ENCODE measurements at regions not wholly inside any gene's neighbourhood (a gene's known extent, or its start where the extent isn't known, plus 50 kb on each side); places are given as distances from the start of the nearest gene placed in this dataset.
"Not testable (repeated sequence)": the region's sequence is repeated elsewhere in the genome, so short reads cannot be mapped to it uniquely, and the experiment has no call there.

DNA sequence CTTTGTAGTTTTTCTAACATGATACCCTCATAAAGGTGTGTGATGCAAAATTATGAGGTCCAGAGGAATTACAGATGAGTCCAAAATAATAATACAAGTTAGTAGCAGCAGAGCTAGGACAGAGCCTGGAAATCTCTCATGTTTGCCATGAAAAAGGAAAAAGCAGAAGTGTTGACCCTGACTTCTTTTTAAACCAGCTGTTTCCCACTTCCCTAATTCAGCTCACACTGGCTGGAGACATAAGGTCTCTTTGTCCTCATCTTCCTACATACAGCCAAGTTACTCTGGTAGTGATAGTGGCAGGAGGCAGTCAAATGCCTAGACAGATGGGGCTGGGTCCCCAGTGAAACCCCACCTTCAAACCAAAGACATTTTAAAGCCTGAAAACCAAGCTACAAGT lies 269.2 kb downstream of the C7orf25 start:
- no peaks in the 10 kb centered on the region for H3K36me3 ChIP-seq
- TF ChIP-seq, protein P1, sequence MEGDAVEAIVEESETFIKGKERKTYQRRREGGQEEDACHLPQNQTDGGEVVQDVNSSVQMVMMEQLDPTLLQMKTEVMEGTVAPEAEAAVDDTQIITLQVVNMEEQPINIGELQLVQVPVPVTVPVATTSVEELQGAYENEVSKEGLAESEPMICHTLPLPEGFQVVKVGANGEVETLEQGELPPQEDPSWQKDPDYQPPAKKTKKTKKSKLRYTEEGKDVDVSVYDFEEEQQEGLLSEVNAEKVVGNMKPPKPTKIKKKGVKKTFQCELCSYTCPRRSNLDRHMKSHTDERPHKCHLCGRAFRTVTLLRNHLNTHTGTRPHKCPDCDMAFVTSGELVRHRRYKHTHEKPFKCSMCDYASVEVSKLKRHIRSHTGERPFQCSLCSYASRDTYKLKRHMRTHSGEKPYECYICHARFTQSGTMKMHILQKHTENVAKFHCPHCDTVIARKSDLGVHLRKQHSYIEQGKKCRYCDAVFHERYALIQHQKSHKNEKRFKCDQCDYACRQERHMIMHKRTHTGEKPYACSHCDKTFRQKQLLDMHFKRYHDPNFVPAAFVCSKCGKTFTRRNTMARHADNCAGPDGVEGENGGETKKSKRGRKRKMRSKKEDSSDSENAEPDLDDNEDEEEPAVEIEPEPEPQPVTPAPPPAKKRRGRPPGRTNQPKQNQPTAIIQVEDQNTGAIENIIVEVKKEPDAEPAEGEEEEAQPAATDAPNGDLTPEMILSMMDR (IDR thresholded peaks at IDR 0.05; ENCODE audit: low read depth, low read length): no peak

DNA sequence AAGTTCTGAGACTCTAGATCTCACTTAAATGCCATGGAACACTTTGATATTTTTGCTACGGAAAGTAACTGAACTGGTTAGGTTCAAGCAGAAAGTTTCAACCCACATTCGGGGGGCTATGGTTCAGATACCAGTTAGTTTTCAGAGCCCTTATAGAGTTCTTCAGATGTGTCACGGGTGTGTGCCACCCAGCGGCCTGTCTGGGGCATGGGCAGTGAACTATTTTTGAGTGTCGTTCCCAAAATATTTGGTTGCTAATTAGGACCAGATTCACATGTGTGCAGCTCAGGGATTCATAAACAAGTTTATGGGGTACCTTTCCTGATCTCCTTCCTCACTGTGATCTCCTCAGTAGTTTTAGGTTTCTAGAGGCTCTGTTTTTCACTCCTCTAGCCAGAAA lies 271.9 kb downstream of the C7orf25 start:
- H3K4me1 ChIP-seq: no peaks in the 10 kb centered on the region
- H3K4me3 ChIP-seq (ENCODE audit: low read depth, low read length): no peak overlapping the region
- DNase-seq: no peak
- TF ChIP-seq, protein P1 (IDR thresholded peaks at IDR 0.05; ENCODE audit: low read depth, low read length): no peak
- no peaks in the 10 kb centered on the region for H3K27me3 ChIP-seq
- H3K36me3 ChIP-seq: no peaks in the 10 kb centered on the region
- no peaks in the 10 kb centered on the region for H3K9me3 ChIP-seq

More for the DNA sequence above, 269.2 kb downstream of the C7orf25 start:
- Histone ChIP-seq H3K4me3 (ENCODE audit: low read depth, low read length) (no peak overlapping the region), H3K4me1 (no peaks in the 10 kb centered on the region), H3K9me3 (no peaks in the 10 kb centered on the region), H3K27me3 (no peaks in the 10 kb centered on the region)
- DNase-seq: no peak

DNA sequence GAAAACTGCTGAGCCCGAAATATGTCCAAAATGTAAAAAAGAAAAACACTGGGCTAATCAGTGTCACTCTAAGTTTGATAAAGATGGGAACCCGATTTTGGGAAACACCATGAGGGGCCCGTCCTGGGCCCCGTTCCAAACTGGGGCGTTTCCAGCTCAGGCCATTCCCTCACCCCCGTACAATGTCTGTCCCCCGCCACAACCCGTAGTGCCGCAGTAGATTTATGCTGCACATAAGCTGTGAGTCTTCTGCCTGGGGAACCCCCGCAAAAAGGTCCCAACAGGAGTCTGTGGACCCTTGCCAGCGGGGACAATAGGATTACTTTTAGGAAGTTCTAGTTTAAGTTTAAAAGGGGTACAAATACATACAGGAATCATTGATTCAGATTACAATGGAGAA lies 275.5 kb downstream of the C7orf25 start:
- H3K4me3 ChIP-seq (ENCODE audit: low read depth, low read length); DNase-seq; H3K36me3 ChIP-seq; H3K27me3 ChIP-seq; H3K9me3 ChIP-seq; H3K4me1 ChIP-seq: not testable (repeated sequence)

DNA sequence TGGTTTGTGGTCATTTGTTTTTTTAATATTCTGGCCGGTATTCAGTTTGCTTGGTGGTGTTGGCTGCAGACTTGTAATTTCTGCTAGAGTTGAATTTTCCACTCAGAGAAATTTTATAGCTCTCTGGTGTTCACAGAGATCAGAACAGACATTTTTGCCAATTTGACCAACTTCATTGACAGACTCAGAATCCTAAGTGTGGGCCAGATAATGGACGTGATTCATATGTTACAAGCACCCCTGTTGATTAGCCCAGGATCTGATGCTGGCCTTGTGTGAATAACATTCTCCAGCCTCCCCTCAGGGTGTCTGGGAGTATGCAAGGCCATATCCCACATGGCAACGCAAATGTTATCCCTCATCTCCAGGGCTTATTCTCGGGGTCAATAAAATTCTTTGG lies 283.8 kb downstream of the C7orf25 start:
- Histone ChIP-seq H3K4me1 (no peaks in the 10 kb centered on the region), H3K36me3 (no peaks in the 10 kb centered on the region), H3K27me3 (no peaks in the 10 kb centered on the region), H3K4me3 (ENCODE audit: low read depth, low read length) (no peak overlapping the region), H3K9me3 (no peaks in the 10 kb centered on the region)
- no peak for DNase-seq
- TF ChIP-seq, protein P1 (IDR thresholded peaks at IDR 0.05; ENCODE audit: low read depth, low read length): no peak

DNA sequence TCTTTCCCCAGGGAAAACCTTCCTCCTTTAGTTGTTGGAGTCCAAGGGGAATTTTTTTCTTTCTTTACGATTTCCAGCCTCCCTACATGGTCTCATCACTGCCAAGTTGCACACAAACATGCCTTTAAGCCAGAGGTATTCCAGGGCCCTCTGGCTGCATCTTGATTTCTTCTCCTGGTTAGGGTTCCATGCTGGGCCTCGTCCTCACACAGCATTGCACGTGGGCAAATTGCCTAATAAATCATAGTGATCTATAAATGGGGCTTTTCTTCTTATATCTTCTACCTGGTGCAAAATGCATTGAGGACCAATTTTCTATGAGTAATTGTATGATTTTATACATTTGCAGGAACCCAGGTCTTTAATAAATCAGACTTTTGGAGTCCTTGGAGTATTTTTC lies 284.2 kb downstream of the C7orf25 start:
- H3K4me3 ChIP-seq (ENCODE audit: low read depth, low read length): no peak overlapping the region
- no peaks in the 10 kb centered on the region for H3K4me1 ChIP-seq
- no peaks in the 10 kb centered on the region for H3K9me3 ChIP-seq
- H3K27me3 ChIP-seq: no peaks in the 10 kb centered on the region
- H3K36me3 ChIP-seq: no peaks in the 10 kb centered on the region
- TF ChIP-seq, protein P1 (IDR thresholded peaks at IDR 0.05; ENCODE audit: low read depth, low read length): no peak
- DNase-seq: no peak

DNA sequence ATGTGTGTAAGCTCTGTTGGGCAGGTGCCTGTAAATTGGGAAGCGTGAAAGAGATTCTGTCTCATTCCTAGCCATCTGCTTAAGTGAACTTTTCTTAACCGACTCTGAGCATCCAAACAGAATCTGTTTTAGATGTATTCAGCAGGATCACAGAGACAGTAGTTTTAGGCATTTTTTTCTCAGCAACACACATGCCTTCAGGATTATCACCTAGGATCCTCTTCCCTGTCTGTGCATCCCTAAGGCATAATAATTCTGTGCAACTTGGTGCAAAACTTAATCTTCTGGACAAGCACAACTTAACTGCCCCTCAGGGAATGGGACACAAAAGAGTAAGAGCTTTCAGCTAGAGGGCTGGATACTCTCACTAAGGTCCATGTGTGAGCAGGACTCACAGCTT lies 284.8 kb downstream of the C7orf25 start:
- no peaks in the 10 kb centered on the region for H3K4me1 ChIP-seq
- no peaks in the 10 kb centered on the region for H3K36me3 ChIP-seq
- no peak overlapping the region for H3K4me3 ChIP-seq (ENCODE audit: low read depth, low read length)
- no peak for DNase-seq
- H3K9me3 ChIP-seq: no peaks in the 10 kb centered on the region
- H3K27me3 ChIP-seq: no peaks in the 10 kb centered on the region
- TF ChIP-seq, protein P1 (IDR thresholded peaks at IDR 0.05; ENCODE audit: low read depth, low read length): no peak

DNA sequence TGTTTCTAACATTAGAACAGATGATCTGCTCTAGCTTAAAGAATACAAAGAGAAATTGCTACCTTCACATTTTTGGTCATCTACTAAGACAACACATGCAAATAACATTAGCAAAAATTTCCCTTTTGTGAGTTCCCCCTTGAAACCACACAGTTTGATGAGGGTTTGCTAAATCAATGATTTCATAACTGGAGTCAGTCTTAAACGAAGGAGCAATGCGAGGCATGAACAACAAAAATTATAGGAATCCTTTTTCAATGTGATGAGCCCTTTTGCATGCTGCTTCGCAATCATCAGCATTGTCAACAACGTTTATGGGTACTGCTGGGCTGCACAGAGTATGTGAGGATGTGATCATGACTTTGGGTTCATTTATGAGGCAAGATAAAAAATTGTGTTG lies 286.4 kb downstream of the C7orf25 start:
- Histone ChIP-seq H3K4me1 (no peaks in the 10 kb centered on the region), H3K36me3 (no peaks in the 10 kb centered on the region), H3K4me3 (ENCODE audit: low read depth, low read length) (no peak overlapping the region), H3K9me3 (no peaks in the 10 kb centered on the region), H3K27me3 (no peaks in the 10 kb centered on the region)
- TF ChIP-seq, protein P1 (IDR thresholded peaks at IDR 0.05; ENCODE audit: low read depth, low read length): no peak
- DNase-seq: no peak
